Ureter (tissue), 1 donor: ENCODE measurements at regions not wholly inside any gene's neighbourhood (a gene's known extent, or its start where the extent isn't known, plus 50 kb on each side); places are given as distances from the start of the nearest gene placed in this dataset.
"Not testable (repeated sequence)": the region's sequence is repeated elsewhere in the genome, so short reads cannot be mapped to it uniquely, and the experiment has no call there.

Experiments
- DNase-seq: peaks from one replicate; pipeline ENCODE4 v3.0.0-alpha.2; 2020; ENCODE audit warnings: low spot score
- donor health status: DM: yes; HTN: yes; CAD: no.

DNA sequence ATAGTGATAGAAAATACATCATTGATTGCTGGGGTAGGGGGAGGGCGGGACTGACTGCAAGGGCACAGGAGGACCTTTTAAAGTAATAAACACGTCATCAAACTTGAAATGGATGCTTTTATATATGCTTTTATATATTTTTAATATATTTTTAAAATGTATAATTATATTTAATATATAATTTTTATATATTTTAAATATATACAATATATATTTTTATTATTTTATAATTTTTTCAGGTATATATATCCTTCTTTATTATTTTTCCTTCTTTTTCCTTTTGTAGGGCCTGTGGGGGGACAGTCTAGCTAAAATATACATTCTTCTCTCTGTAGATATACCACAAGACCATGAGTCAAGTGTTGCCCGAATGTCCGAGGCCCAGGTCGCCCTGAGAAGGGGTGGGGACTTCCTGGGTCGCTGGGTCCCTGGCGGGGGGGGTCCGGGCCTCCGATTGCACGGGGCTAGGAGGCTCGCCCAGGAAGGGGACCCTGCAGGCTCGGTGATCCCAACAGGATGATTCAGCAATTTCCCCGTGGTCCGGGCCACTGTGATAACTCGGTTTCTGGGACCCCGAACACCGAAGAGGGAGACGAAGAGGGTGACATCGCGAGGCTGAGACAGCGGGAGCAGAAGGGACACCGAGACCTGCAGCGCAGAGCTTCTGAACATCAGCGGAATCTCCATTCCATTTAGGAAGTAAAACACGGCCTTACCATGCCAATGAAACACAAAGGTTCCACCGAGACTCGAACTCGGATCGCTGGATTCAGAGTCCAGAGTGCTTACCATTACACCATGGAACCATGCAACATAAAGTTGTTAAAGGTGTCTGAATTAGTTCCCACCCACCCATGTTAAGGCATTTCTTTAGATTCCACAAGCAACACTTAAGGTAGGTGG is 112.5 kb upstream of the NBPF11 start:
- DNase-seq, result no peak

DNA sequence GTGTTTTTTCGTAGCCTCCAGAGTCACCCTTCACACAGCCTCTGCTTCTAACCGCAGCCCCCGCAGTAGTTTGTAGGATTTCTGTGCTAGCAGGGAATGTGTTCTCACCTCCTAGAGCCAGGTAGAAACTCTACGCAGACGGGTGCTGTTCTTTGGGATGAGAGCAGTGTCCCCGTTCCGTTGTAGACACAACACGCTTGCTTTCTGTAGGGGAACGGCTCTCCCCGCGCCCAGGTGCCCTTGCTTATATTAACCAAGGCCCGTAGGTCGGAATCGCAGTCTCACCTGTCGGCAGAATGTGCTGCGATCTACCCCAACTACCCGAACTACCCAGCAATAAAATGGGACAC is 111.8 kb upstream of the NBPF11 start:
- DNase-seq, result no peak

DNA sequence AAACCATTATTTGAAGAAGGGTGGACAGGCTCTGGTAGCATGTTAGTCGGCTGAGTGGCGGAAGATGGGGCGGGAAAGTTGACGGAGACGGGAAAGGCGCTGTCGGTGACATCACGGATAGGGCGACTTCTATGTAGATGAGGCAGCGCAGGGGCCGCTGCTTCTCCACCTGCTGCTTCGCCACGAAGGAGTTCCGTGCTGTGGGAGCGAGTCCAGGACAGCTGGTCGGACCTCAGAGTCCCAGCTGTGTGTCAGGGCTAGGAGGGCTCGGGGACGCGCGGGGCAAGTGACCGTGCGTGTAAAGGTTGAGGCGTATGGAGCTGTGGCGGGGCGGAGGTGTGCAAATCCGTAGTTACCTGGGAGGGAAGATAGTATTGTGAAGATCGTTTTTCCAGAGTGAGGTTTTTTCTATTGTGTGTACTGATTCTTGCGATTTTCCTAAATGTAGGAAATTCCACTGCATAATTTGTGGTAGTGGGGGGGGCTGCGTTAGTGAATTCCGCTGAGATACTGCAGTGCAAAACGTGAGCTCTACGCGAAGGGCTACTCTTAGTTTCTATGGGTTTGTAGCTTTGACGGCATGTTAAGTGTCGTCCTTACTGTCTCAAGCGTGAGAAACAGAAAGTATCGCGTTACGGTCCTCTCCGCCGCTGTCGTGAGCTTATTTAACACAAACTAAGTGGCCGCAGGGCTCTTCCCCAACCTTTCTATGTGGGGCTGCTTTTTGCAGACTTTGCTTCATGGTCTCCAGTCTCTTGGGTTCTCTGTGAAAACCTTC is 111.2 kb upstream of the NBPF11 start:
- peak; percentile 63 for DNase-seq

DNA sequence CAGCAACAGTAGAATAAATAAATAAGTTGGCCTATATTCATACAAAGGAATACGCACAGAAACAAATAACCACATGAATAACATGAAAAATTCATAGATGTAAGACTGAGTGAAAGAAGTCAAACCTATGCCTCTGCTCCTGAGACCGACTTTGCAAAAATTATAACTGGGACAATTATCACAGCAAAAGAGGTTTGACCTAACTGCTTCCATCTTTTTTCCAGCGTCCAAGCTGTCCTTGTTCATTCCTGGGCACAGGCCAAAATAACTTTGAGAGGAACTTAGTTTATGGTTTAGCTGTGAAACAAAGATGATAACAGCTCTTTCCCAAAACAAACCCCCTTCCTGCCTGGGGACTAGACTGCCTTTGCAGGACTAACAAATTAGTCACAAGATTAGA is 109.6 kb upstream of the NBPF11 start:
- DNase-seq, result not testable (repeated sequence)

DNA sequence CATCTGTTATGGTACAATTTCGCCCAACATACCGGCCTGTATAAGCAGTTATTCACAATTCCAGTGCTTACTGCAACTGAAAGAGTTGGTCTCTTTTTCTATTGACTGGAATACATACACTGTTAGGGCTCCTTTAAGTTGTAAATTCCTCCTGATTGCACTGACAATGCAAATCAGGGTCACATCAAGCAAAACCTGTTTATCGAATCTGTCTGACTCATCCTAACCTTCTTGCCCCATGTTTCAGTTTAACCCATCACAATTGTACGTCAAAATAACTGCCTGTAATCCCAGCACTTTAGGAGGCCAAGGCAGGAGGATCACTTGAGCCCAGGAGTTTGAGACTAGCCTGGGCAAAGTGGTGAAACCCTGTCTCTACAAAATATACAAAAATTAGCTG is 105.8 kb upstream of the NBPF11 start:
- DNase-seq, result not testable (repeated sequence)

DNA sequence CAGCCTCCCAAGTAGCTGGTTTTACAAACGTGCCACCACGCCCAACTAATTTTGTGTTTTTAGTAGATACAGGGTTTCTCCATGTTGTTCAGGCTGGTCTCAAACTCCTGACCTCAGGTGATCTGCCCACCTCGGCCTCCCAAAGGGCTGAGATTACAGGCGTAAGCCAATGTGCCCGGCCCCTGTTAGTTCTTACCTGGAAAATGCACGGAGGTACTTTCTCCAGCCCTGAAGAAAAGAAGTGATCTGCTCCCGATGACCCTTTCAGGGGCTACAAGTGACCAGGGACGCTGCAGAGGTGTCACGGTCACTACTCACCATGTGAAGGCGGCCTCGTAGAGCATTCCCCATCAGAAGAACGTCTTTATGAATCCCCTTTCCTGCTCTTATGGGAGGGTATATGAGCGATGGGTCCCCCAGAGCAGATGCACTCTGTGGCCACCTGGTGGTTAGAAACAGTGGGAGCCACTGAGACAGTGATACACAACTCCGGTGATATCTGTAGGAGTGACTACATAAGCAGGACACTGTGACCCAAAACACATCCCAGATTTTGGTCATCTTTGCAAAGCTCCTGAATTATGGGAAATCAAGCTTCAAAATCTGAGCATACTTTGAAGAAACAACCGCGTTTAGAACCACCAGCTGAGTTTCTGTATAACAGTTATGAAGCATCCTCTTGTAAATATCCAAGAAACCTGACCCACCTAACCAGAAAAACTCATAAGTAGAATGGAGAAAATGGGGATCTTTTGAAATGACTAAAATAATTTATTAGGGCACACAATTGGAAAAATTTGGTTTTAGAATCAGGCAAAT is 102.7 kb upstream of the NBPF11 start:
- DNase-seq, result not testable (repeated sequence)

DNA sequence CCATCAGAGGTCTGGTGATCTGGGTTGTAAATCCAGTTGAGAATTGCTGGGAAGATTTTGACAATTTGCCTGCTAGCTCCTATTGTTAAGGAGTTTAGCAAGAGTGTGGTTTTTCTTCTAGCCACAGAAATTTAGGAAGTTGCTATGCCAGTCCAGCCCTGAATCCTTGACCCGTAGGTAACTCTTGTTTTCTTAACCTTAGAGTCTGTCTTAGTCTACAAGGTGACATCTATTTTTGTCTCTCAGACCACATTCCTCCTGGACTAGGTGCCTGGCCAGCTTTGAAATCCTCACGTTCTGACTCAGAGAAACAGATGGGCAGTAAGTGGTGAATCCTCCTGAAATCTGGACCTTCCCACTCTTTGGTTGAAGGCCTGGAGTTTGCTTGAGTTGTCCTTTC is 101.7 kb upstream of the NBPF11 start:
- not testable (repeated sequence) for DNase-seq

DNA sequence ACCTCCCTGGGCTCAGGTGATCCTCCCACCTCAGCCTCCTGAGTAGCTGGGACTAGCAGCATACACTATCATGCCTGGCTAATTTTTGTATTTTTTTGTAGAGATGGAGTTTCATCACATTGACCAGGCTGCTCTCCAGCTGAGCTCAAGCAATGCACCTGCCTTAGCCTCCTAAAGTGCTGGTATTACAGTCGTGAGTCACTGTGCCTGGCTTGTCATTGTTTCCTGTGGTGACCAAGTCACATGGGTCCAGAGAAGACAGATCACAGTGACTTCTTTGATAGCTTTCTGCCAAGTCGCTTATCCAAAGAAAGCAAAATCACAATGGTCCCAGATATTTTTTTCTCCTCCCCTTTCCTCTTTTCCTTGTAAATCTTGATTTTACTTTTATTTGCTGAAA is 96.7 kb upstream of the NBPF11 start:
- not testable (repeated sequence) for DNase-seq

DNA sequence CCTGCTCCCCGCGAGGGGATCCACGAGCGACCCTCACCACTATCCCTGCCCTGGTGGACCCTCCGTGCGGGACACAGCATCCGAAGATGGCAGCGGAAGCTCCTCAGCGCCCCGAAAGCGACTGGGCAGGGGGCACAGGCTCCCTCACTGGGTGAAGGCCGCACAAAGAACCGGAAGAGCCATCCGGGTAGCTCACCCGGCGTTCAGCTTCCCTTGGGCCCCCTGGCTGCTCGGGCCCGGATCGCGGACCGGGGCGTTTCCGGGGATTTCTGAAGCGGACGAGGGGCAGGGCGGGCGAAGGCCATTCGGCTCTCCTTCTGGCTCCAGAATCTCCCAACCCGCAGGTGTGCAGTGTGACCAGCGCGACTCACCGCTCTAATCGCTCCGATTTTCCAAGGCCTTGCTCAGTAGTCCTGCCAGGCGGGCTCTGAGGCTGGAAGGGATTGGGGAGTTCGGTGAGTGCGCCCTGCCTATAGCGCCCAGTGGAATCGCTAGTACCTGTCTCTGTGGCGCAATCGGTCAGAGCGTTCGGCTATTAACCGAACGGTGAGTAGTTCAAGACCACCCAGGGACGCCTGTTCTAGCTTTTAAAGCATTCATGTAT is 94.3 kb upstream of the NBPF11 start:
- not testable (repeated sequence) for DNase-seq

DNA sequence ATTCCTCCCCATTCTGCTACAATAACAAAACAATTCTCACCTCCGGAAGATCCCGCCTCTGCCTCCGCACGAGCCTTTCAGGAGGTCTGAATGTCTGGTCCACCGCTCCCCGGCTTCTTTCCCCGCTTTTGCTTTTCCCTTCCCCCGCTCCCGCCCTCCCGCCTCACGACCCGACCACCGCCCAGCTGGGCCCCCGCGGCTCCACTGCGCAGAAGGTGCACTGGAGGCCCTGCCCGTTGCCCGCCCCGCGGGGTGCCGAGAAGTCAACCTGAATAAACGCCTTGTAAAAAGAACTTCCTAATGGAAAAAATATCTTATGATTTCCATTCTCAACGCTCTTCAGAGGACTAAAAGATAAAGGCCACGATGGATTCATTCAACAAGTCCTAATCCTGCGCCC is 93.8 kb upstream of the NBPF11 start:
- not testable (repeated sequence) for DNase-seq

DNA sequence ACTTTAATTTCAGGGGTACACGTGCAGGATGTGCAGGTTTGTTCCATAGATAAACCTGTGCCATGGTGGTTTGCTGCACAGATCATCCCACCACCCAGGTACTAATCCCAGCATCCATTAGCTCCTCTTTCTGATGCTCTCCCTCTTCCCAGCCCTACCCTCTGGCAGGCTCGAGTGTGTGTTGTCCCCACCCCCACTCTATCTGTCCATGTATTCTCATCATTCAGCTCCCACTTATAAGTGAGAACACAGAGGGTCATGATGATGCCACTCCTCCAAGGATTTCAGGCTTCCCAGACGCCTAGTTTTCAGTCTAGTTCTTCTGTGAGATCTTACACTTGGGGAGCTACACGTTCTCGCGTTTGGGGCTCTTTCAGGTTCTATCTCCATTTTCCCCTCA is 93.4 kb upstream of the NBPF11 start:
- not testable (repeated sequence) for DNase-seq

DNA sequence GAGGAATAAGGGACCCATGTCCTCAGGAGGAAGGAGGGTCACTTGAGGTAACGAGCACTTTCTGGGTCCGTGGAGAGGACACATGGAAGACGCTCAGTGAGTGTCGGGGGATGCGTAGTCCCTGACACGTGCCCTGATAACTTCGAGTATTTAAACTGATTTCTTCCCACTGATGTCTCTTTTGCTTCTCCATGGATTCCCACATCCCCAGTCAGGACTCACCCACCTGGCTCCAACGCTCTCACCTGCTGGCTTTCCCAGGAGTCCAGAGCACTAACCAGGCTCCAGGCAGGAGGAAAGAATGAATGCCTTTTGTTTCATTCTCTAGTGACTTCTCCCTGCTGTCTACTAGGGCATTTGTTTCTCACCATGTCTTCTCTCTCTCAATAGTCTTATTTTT is 81.2 kb upstream of the NBPF11 start:
- DNase-seq, result not testable (repeated sequence)

DNA sequence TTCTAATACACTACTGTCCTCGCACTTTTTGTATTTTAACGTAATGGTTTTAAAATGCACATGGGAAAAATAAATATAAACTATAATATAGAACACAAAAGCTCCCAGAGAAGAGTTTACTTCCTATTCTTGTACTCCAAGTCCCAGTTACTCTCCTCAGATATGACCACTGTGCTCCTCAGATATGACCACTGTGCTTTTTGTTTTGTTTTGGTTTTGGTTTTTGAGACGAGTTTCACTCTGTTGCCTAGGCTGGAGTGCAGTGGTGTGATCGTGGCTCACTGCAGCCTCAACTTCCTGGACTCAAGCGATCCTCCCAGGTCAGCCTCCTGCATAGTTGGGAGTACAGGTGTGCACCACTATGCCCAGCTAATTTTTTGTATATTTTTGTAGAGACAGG is 76.8 kb upstream of the NBPF11 start:
- DNase-seq, result not testable (repeated sequence)

DNA sequence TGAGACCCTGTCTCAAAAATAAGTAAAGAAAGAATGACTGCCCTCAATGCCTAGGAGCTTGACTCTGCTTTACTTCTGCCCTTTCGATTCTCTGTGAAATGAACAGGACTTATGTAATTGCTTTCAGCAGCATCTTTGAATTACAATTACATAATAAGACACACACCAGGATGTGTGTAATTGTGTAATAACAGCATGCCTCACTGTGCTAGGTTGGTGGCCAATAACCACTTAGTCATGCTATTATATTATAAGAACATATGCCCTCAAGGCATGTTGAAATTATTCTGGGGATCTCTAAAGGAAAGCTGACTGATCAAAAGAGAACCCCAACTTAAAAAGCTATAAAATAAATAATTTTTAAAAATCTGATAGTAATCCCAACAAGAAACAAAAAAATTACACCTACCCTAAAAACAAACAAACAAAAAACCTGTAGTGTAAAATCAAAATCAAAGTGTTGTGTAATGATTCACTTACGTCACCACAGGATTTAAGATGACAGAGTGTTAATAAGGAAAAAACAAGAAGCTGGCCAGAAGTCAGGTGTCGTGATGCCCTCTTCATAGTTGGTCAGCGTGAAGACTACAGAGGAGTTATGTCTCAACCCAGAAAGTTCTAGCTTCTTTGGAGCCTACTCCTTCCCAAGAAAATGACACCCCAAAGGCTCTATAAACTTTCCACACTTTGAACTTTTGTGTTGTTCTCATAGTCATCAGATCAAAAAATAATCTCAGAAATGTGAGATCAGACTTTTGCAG is 70.5 kb upstream of the NBPF11 start:
- DNase-seq, result not testable (repeated sequence)

DNA sequence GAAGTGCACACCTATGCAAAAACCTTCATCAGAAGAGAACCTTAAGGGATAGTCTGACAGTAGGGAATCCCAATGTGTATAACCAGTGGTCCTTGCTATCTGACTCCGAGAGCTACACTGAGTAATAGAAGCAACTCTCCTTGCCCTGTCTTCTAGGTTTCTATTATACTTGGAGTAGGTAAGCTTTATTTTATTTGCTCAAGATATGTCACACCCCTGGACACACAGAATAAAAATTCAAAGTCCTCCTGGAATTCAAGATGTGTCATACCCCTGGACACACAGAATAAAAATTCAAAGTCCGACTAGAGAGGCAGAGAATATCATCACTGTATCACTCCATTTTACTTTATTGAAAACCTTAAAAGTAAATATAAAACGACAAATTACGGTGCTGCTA is 69.5 kb upstream of the NBPF11 start:
- not testable (repeated sequence) for DNase-seq

DNA sequence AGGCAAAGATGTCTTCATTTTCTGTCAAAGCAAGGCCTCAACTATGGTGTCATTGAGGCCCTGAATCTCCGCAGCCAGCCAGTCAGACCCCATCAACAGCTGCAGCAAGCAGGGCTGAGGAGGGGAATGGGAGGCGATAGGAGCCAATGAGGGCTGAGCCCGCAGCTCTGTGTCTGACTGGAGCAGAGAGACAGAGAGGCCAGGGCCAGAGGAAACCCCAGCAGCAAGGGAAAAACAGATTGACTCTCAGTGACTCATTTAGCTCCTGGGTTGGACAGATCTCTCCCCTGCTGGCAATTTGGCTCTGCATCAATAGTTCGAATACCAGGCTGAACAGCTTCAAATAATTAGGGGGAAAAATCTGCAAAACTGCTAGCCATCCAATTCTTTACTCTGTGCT is 67.1 kb upstream of the NBPF11 start:
- not testable (repeated sequence) for DNase-seq

DNA sequence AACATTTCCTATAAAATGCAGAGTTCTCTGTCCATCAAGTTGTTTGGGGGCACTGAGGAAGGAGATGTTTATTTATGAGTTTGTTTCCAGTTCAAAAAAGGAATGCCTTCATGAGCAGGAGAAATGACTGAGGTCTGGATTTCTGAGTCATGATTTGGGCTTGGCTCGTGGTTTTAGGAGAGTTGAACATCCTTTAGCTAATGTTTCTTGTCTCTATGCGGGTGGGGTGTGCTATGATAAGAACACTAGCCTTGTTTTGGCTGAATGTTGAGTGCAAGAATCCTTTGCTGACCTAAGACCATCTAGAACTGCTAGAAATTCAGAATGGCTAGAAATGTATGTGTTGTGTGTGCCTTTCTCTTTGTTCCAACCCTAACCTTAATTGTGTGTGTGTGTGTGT is 59.1 kb upstream of the NBPF11 start:
- DNase-seq, result not testable (repeated sequence)

DNA sequence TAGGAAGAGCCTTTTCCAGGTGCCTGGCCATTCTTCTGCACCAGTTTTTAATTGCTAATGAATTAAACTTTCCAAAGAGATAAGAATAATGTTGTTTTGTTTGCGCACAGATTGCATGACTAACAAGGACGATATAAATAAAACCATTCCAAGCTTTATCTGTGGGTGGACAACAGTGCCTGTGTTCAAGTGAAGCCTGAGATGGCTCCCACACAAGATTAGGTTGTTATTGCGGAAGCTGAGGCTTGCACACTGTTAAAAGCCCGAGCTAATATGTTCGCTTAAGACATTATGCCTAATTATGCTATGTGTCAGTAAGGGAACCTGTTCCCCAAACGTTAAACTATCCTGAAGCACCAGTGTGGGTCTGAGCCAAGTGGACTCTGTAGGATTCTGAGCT is 58.5 kb upstream of the NBPF11 start:
- not testable (repeated sequence) for DNase-seq

DNA sequence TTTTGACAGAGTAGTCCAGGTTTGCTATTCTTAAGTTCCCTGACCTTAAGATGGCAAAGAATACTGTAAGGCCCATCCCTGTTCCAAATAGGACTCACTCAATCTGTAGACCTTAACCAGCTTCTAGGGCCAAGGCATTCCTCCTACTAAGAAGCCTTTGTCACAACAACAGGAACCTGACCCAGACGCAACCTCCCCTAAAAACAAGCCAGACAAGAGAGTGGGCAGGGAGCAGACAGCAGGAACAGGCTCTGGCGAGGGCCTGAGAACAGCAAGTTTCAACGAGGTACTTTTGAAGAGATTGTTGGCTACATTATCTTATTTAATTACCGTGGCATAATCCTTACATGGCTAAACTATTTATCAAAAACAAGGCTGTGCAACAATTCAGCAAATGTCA is 58.1 kb upstream of the NBPF11 start:
- DNase-seq, result not testable (repeated sequence)

DNA sequence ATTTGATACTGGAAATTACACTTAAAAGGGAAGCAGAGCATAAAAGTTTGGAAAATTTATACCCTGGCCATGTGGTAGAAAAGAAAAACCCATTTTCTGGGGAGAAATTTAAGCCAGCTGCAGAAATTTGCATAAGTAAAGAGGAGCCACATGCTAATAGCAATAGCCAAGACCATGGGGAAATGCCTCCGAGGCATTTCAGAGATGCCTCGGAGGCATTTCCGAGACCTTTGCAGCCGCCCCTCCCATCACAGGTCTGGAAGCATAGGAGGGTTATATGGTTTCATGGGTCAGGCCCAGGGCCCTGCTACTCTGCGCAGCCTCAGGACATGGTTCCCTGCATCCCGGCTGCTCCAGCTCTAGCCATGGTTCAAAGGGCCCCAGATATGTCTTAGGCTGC is 49.9 kb upstream of the NBPF11 start:
- not testable (repeated sequence) for DNase-seq
